HEK293 (cell line): ENCODE measurements at regions not wholly inside any gene's neighbourhood (a gene's known extent, or its start where the extent isn't known, plus 50 kb on each side); places are given as distances from the start of the nearest gene placed in this dataset.
A peak's percentile ranks its signal among the peaks of the same experiment; 100 is the strongest.

ENCODE experiments used
- CTCF ChIA-PET: fragments of 350-600 bp; formaldehyde crosslinking; extraction: SDS; loops from one replicate; lab custom pipeline; 2021; ENCODE audit warnings: antibody characterized with exemption; lab: Yijun Ruan, JAX
- POLR2A ChIA-PET: fragments of 300-600 bp; formaldehyde crosslinking; extraction: SDS; loops from one replicate; lab custom pipeline; 2020; ENCODE audit warnings: antibody characterized with exemption, inconsistent platforms; lab: Yijun Ruan, JAX
- H3K27ac ChIP-seq: fragments of 200-500 bp; sonication (Bioruptor generic); 2 replicates; pipeline ENCODE4 v1.5.1; 2014; ENCODE audit warnings: low read depth, low read length, control low read depth, inconsistent platforms; ENCODE audit errors: extremely low read depth
- H3K36me3 ChIP-seq, 2 experiments: fragments of 200-500 bp in 1 of 2; sonication (Bioruptor generic) in 1 of 2; 1 replicate in 1 of 2; 2 replicates in 1 of 2; pipeline ENCODE4 v1.5.1; 2014 to 2017; ENCODE audit warnings: inconsistent platforms in 2 of 2, low read length in 2 of 2; ENCODE audit not compliant: control insufficient read depth in 2 of 2, insufficient read depth in 1 of 2
- H3K4me1 ChIP-seq: fragments of 200-500 bp; sonication (Bioruptor generic); 2 replicates; pipeline ENCODE4 v1.5.1; 2014; ENCODE audit warnings: mild to moderate bottlenecking, low read length, inconsistent platforms; ENCODE audit not compliant: control insufficient read depth, insufficient read depth
- H3K4me3 ChIP-seq: 2 replicates; pipeline ENCODE4 v1.5.1; 2011; ENCODE audit warnings: low read depth, mild to moderate bottlenecking, control low read depth, low read length, moderate library complexity
- H3K9me3 ChIP-seq: fragments of 200-500 bp; sonication (Bioruptor generic); 2 replicates; pipeline ENCODE4 v1.5.1; 2014; ENCODE audit warnings: low read depth, low read length, inconsistent platforms; ENCODE audit not compliant: control insufficient read depth, insufficient read depth
- GFI1B ChIP-seq: fragments of 450-650 bp; formaldehyde crosslinking; IDR thresholded peaks from 2 replicates; pipeline ENCODE4 v1.5.1; 2016; ENCODE audit warnings: missing biosample characterization, missing genetic modification characterization
- MYNN ChIP-seq: fragments of 450-650 bp; formaldehyde crosslinking; IDR thresholded peaks from 2 replicates; pipeline ENCODE4 v1.5.1; 2016; ENCODE audit warnings: missing biosample characterization, missing genetic modification characterization, borderline replicate concordance
- PRDM1 ChIP-seq: fragments of 450-650 bp; formaldehyde crosslinking; IDR thresholded peaks from 2 replicates; pipeline ENCODE4; 2016; ENCODE audit warnings: missing biosample characterization, missing genetic modification characterization
- SALL2 ChIP-seq: fragments of 450-650 bp; formaldehyde crosslinking; IDR thresholded peaks from 2 replicates; pipeline ENCODE4 v1.5.0; 2017; ENCODE audit warnings: missing biosample characterization, mild to moderate bottlenecking, missing genetic modification characterization, borderline replicate concordance
- ZBTB6 ChIP-seq: fragments of 450-650 bp; formaldehyde crosslinking; IDR thresholded peaks from 2 replicates; pipeline ENCODE4 v1.5.1; 2017; ENCODE audit warnings: missing biosample characterization, missing genetic modification characterization
- ZNF157 ChIP-seq: fragments of 450-650 bp; formaldehyde crosslinking; IDR thresholded peaks from 2 replicates; pipeline ENCODE4 v1.5.1; 2016; ENCODE audit warnings: missing biosample characterization, missing genetic modification characterization
- ZNF416 ChIP-seq: fragments of 450-650 bp; formaldehyde crosslinking; IDR thresholded peaks from 2 replicates; pipeline ENCODE4 v1.5.1; 2016; ENCODE audit warnings: missing biosample characterization, missing genetic modification characterization
- ZNF423 ChIP-seq: fragments of 450-650 bp; formaldehyde crosslinking; IDR thresholded peaks from 2 replicates; pipeline ENCODE4 v1.5.1; 2016; ENCODE audit warnings: missing biosample characterization, missing genetic modification characterization
- ZNF521 ChIP-seq: fragments of 450-650 bp; formaldehyde crosslinking; IDR thresholded peaks from 2 replicates; pipeline ENCODE4 v1.5.1; 2017; ENCODE audit warnings: missing biosample characterization, mild to moderate bottlenecking, missing genetic modification characterization
- ZNF530 ChIP-seq: fragments of 450-650 bp; formaldehyde crosslinking; IDR thresholded peaks from 2 replicates; pipeline ENCODE4 v1.5.1; 2016; ENCODE audit warnings: low read depth, missing biosample characterization, missing genetic modification characterization
- ZNF654 ChIP-seq: fragments of 450-650 bp; formaldehyde crosslinking; IDR thresholded peaks from 2 replicates; pipeline ENCODE4 v1.5.1; 2016; ENCODE audit warnings: low read depth, missing biosample characterization, missing genetic modification characterization
- ZNF76 ChIP-seq: fragments of 450-650 bp; formaldehyde crosslinking; IDR thresholded peaks from 2 replicates; pipeline ENCODE4; 2016; ENCODE audit warnings: low read depth, missing biosample characterization, missing genetic modification characterization, borderline replicate concordance
- ZNF791 ChIP-seq: fragments of 450-650 bp; formaldehyde crosslinking; IDR thresholded peaks from 2 replicates; pipeline ENCODE4 v1.5.1; 2016; ENCODE audit warnings: missing biosample characterization, missing genetic modification characterization
- TF ChIP-seq, protein P1 (sequence below): fragments of 450-650 bp; formaldehyde crosslinking; conservative IDR thresholded peaks from 2 replicates; pipeline ENCODE4 v1.5.1; 2016; ENCODE audit warnings: low read depth, missing biosample characterization, missing genetic modification characterization
- TF ChIP-seq, protein P2 (sequence below): fragments of 450-650 bp; formaldehyde crosslinking; IDR thresholded peaks from 2 replicates; pipeline ENCODE4 v1.5.1; 2016; ENCODE audit warnings: missing biosample characterization, missing genetic modification characterization, borderline replicate concordance
- TF ChIP-seq, protein P3 (sequence below): fragments of 450-650 bp; formaldehyde crosslinking; IDR thresholded peaks from 2 replicates; pipeline ENCODE4 v1.5.1; 2016; ENCODE audit warnings: missing biosample characterization, missing genetic modification characterization
- TF ChIP-seq, protein P4 (sequence below): fragments of 450-650 bp; formaldehyde crosslinking; IDR thresholded peaks from 2 replicates; pipeline ENCODE4 v1.5.1; 2016; ENCODE audit warnings: missing biosample characterization, missing genetic modification characterization

- TF ChIP-seq, protein P1, sequence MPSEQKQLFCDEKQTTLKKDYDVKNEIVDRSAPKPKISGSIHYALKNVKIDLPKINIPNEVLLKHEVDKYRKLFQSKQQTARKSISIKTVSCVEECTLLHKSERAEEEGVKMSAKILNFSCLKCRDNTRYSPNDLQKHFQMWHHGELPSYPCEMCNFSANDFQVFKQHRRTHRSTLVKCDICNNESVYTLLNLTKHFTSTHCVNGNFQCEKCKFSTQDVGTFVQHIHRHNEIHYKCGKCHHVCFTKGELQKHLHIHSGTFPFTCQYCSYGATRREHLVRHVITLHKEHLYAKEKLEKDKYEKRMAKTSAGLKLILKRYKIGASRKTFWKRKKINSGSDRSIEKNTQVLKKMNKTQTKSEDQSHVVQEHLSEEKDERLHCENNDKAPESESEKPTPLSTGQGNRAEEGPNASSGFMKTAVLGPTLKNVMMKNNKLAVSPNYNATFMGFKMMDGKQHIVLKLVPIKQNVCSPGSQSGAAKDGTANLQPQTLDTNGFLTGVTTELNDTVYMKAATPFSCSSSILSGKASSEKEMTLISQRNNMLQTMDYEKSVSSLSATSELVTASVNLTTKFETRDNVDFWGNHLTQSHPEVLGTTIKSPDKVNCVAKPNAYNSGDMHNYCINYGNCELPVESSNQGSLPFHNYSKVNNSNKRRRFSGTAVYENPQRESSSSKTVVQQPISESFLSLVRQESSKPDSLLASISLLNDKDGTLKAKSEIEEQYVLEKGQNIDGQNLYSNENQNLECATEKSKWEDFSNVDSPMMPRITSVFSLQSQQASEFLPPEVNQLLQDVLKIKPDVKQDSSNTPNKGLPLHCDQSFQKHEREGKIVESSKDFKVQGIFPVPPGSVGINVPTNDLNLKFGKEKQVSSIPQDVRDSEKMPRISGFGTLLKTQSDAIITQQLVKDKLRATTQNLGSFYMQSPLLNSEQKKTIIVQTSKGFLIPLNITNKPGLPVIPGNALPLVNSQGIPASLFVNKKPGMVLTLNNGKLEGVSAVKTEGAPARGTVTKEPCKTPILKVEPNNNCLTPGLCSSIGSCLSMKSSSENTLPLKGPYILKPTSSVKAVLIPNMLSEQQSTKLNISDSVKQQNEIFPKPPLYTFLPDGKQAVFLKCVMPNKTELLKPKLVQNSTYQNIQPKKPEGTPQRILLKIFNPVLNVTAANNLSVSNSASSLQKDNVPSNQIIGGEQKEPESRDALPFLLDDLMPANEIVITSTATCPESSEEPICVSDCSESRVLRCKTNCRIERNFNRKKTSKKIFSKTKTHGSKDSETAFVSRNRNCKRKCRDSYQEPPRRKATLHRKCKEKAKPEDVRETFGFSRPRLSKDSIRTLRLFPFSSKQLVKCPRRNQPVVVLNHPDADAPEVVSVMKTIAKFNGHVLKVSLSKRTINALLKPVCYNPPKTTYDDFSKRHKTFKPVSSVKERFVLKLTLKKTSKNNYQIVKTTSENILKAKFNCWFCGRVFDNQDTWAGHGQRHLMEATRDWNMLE (tag by site-specific recombination) = no peak
- TF ChIP-seq ZNF416 (tag by site-specific recombination) (no peak), MYNN (tag by site-specific recombination) (no peak)
- TF ChIP-seq, all 188 proteins: peak for 0
Observed at GRCh38 chr4:86521373-86521969, 72.6 kb upstream of the PTPN13 start (continued).

DNA sequence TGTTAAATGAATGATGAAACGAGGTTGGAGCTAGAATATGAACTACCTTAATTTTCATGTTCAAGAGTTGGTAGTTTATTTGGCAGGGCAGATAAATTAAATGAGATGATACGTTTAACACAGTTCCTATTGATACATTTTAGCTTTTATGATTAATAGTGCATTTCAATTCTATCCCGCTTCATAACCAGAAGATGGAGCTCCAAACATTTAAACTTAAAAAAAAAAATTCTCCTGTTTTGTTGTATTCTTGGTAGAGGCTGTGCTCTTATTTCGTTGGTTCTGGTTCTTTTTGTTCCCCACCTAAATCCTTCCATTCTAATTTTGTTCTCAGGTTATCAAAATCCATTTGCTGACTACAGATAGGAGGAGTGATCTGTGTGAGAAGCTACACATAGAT is 71.8 kb upstream of the PTPN13 start:
- H3K36me3 ChIP-seq = no peaks in the 10 kb centered on the region
- POLR2A ChIA-PET = no interaction called here
- no peak for TF ChIP-seq ZBTB6 (tag by site-specific recombination)
- no peak for TF ChIP-seq ZNF76
- TF ChIP-seq ZNF654 (tag by site-specific recombination) = peak; percentile 40
- TF ChIP-seq, protein P2, sequence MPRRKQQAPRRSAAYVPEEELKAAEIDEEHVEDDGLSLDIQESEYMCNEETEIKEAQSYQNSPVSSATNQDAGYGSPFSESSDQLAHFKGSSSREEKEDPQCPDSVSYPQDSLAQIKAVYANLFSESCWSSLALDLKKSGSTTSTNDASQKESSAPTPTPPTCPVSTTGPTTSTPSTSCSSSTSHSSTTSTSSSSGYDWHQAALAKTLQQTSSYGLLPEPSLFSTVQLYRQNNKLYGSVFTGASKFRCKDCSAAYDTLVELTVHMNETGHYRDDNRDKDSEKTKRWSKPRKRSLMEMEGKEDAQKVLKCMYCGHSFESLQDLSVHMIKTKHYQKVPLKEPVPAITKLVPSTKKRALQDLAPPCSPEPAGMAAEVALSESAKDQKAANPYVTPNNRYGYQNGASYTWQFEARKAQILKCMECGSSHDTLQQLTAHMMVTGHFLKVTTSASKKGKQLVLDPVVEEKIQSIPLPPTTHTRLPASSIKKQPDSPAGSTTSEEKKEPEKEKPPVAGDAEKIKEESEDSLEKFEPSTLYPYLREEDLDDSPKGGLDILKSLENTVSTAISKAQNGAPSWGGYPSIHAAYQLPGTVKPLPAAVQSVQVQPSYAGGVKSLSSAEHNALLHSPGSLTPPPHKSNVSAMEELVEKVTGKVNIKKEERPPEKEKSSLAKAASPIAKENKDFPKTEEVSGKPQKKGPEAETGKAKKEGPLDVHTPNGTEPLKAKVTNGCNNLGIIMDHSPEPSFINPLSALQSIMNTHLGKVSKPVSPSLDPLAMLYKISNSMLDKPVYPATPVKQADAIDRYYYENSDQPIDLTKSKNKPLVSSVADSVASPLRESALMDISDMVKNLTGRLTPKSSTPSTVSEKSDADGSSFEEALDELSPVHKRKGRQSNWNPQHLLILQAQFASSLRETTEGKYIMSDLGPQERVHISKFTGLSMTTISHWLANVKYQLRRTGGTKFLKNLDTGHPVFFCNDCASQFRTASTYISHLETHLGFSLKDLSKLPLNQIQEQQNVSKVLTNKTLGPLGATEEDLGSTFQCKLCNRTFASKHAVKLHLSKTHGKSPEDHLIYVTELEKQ (tag by site-specific recombination) = no peak
- TF ChIP-seq GFI1B (tag by site-specific recombination) = no peak
- TF ChIP-seq SALL2 (tag by site-specific recombination) = no peak
- no peak for TF ChIP-seq ZNF530 (tag by site-specific recombination)

DNA sequence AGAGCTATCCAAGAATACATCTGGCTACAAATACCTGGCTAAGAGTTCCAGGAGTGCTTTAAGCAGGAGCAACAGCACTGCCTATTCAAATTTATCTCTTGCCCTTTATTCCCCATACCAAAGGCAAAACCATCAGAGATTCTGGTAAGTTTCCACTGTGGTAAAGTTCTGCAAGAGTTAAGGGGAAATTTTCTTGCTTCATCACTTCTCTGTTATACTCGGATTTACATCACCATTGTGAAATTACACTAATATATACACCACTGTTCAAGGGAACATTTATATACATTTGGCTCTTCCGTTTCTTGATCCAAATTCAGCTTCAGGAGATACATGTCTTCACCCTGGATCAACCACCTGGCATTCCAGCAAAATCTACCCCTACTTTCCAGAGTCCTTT is 70.8 kb upstream of the PTPN13 start:
- Histone ChIP-seq H3K9me3 (no peaks in the 10 kb centered on the region), H3K4me1 (no peaks in the 10 kb centered on the region), H3K36me3 (no peaks in the 10 kb centered on the region), H3K4me3 (no peak overlapping the region), H3K27ac (no peak overlapping the region)
- ChIA-PET CTCF (interaction anchor here (0.6 to 2.0 kb wide), 4 partner anchors 9 to 376 kb away, joined by 3 to 9 read pairs (median 4); no protein-coding TSS in a partner anchor), POLR2A (no interaction called here)
- TF ChIP-seq, protein P3, sequence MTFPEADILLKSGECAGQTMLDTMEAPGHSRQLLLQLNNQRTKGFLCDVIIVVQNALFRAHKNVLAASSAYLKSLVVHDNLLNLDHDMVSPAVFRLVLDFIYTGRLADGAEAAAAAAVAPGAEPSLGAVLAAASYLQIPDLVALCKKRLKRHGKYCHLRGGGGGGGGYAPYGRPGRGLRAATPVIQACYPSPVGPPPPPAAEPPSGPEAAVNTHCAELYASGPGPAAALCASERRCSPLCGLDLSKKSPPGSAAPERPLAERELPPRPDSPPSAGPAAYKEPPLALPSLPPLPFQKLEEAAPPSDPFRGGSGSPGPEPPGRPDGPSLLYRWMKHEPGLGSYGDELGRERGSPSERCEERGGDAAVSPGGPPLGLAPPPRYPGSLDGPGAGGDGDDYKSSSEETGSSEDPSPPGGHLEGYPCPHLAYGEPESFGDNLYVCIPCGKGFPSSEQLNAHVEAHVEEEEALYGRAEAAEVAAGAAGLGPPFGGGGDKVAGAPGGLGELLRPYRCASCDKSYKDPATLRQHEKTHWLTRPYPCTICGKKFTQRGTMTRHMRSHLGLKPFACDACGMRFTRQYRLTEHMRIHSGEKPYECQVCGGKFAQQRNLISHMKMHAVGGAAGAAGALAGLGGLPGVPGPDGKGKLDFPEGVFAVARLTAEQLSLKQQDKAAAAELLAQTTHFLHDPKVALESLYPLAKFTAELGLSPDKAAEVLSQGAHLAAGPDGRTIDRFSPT = no peak
- TF ChIP-seq ZNF423 (tag by site-specific recombination) (no peak), PRDM1 (tag by site-specific recombination) (no peak), ZNF521 (no peak), ZNF157 (no peak), ZNF791 (no peak)
- TF ChIP-seq, protein P4, sequence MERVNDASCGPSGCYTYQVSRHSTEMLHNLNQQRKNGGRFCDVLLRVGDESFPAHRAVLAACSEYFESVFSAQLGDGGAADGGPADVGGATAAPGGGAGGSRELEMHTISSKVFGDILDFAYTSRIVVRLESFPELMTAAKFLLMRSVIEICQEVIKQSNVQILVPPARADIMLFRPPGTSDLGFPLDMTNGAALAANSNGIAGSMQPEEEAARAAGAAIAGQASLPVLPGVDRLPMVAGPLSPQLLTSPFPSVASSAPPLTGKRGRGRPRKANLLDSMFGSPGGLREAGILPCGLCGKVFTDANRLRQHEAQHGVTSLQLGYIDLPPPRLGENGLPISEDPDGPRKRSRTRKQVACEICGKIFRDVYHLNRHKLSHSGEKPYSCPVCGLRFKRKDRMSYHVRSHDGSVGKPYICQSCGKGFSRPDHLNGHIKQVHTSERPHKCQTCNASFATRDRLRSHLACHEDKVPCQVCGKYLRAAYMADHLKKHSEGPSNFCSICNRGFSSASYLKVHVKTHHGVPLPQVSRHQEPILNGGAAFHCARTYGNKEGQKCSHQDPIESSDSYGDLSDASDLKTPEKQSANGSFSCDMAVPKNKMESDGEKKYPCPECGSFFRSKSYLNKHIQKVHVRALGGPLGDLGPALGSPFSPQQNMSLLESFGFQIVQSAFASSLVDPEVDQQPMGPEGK = no peak

More for the DNA sequence above, 71.8 kb upstream of the PTPN13 start:
- CTCF ChIA-PET = interaction anchor here (0.6 to 2.2 kb wide), 12 partner anchors 10 to 372 kb away, joined by 3 to 9 read pairs (median 4); no protein-coding TSS in a partner anchor
- Histone ChIP-seq H3K27ac (no peak overlapping the region), H3K4me3 (no peak overlapping the region), H3K9me3 (no peaks in the 10 kb centered on the region), H3K4me1 (no peaks in the 10 kb centered on the region)
